NB4 (cell line): ENCODE measurements at regions not wholly inside any gene's neighbourhood (a gene's known extent, or its start where the extent isn't known, plus 50 kb on each side); places are given as distances from the start of the nearest gene placed in this dataset.

ENCODE experiments used
- DNase-seq: peaks from one replicate; pipeline ENCODE4 v3.0.0; 2010; ENCODE audit warnings: low read depth
- H3K4me3 ChIP-seq: one replicate; pipeline ENCODE4 v1.5.1; 2011; ENCODE audit warnings: mild to moderate bottlenecking, low read depth, low read length, moderate library complexity
- CTCF ChIP-seq: IDR thresholded peaks from one replicate; pipeline ENCODE4 v1.5.1; 2012; ENCODE audit warnings: low read depth, low read length
- MAX ChIP-seq: IDR thresholded peaks from 2 replicates; pipeline ENCODE4 v1.6.1; 2011; ENCODE audit warnings: low read depth, low read length
- MYC ChIP-seq: IDR thresholded peaks from 2 replicates; pipeline ENCODE4 v1.6.1; 2011; ENCODE audit warnings: low read depth, low read length
- POLR2A ChIP-seq: IDR thresholded peaks from 2 replicates; pipeline ENCODE4 v1.6.1; 2011; ENCODE audit warnings: mild to moderate bottlenecking; ENCODE audit not compliant: insufficient read length; ENCODE audit errors: extremely low read depth

GRCh38 chr2:67649331-67650261 is 252.5 kb downstream of the ETAA1 start:
- TF ChIP-seq MYC (no peak), POLR2A (no peak)
- no peak overlapping the region for H3K4me3 ChIP-seq
- DNase-seq, result no peak

GRCh38 chr2:67650291-67651133 is 253.4 kb downstream of the ETAA1 start:
- TF ChIP-seq CTCF (peak; percentile 80), MYC (no peak)
- H3K4me3 ChIP-seq, result no peak overlapping the region
- DNase-seq, result peak; percentile 86

GRCh38 chr2:67651565-67651964 is 254.4 kb downstream of the ETAA1 start:
- DNase-seq, result no peak
- H3K4me3 ChIP-seq, result no peak overlapping the region
- no peak for TF ChIP-seq POLR2A
- TF ChIP-seq MAX, result no peak
- TF ChIP-seq MYC, result no peak
- TF ChIP-seq CTCF, result no peak

- no peak for TF ChIP-seq POLR2A
- no peak for TF ChIP-seq MAX
- TF ChIP-seq CTCF, result no peak
- TF ChIP-seq MYC, result no peak
- no peak for DNase-seq
- H3K4me3 ChIP-seq, result no peak overlapping the region
Measured at GRCh38 chr2:67652679-67653078, 255.5 kb downstream of the ETAA1 start.

- H3K4me3 ChIP-seq, result no peak overlapping the region
- no peak for DNase-seq
- TF ChIP-seq MAX (no peak), CTCF (no peak), MYC (no peak), POLR2A (no peak)
Measured at GRCh38 chr2:67656875-67657274, 259.7 kb downstream of the ETAA1 start.

- no peak for DNase-seq
- TF ChIP-seq MAX (no peak), CTCF (no peak), MYC (no peak), POLR2A (no peak)
- H3K4me3 ChIP-seq, result no peak overlapping the region
Measured at GRCh38 chr2:67658820-67659219, 261.7 kb downstream of the ETAA1 start.
